Esophagus muscularis mucosa (tissue), 4 donors: ENCODE measurements at regions not wholly inside any gene's neighbourhood (a gene's known extent, or its start where the extent isn't known, plus 50 kb on each side); places are given as distances from the start of the nearest gene placed in this dataset.

Experiments
- DNase-seq: peaks from one replicate; pipeline ENCODE4 v3.0.0-alpha.2; 2017; ENCODE audit errors: extremely low spot score
- H3K27ac ChIP-seq, 4 donors: fragments of 200-600 bp; sonication (generic); replicated peaks in 1 of 4; 1 replicate in 3 of 4; 2 replicates in 1 of 4; pipeline ENCODE4 v1.5.1; 2016 to 2019; ENCODE audit warnings: mild to moderate bottlenecking in 1 of 4
- H3K27me3 ChIP-seq, 4 donors: fragments of 200-600 bp; sonication (generic); one replicate each; pipeline versions ENCODE4 v1.5.1 to v1.6.0; 2016 to 2019
- H3K36me3 ChIP-seq, 4 donors: fragments of 200-600 bp; sonication (generic); one replicate each; pipeline ENCODE4 v1.5.1; 2016 to 2019
- H3K4me1 ChIP-seq, 4 donors: fragments of 200-600 bp; sonication (generic); one replicate each; pipeline ENCODE4 v1.5.1; 2016 to 2019
- H3K4me3 ChIP-seq, 4 donors: fragments of 200-600 bp; sonication (generic); 1 replicate in 2 of 4; 2 replicates in 2 of 4; pipeline ENCODE4 v1.5.1; 2016 to 2019; ENCODE audit warnings: mild to moderate bottlenecking in 4 of 4, moderate library complexity in 1 of 4
- H3K9me3 ChIP-seq, 4 donors: fragments of 200-600 bp; sonication (generic); 1 replicate in 3 of 4; 2 replicates in 1 of 4; pipeline ENCODE4 v1.5.1; 2016 to 2019
- CTCF ChIP-seq, 3 experiments: fragments of 200-600 bp in 2 of 3; fragments of 450-650 bp in 1 of 3; sonication (generic) in 2 of 3; IDR thresholded peaks; one replicate each; pipeline ENCODE4 v1.5.1; 2017 to 2019; ENCODE audit warnings: antibody characterized with exemption in 3 of 3, mild to moderate bottlenecking in 2 of 3, moderate library complexity in 1 of 3
- EP300 ChIP-seq: sonication (generic); formaldehyde crosslinking; IDR thresholded peaks from one replicate; pipeline ENCODE4 v1.6.1; 2017; ENCODE audit warnings: antibody characterized with exemption
- POLR2A ChIP-seq: fragments of 450-650 bp; IDR thresholded peaks from one replicate; pipeline ENCODE4 v1.6.1; 2017; ENCODE audit warnings: antibody characterized with exemption, moderate library complexity, mild to moderate bottlenecking, low read depth
- POLR2AphosphoS5 ChIP-seq, 2 donors: sonication (generic); formaldehyde crosslinking; IDR thresholded peaks; one replicate each; pipeline ENCODE4 v1.6.1; 2017; ENCODE audit warnings: antibody characterized with exemption in 2 of 2
- WGBS: methylation state at CpG from one replicate; pipeline ENCODE4 v1.1.5; 2018; 5-methylcytosine and 5-hydroxymethylcytosine counted together
- intact Hi-C: fragments of 100-400 bp; cut with DNase I; formaldehyde crosslinking; loops from one replicate; pipeline ENCODE4 v1.15.1; 2023

GRCh38 chr7:118094044-118094443 lies 89.9 kb upstream of the LSM8 start:
- Histone ChIP-seq H3K4me1 (no peaks in the 10 kb centered on the region), H3K9me3 (no peaks in the 10 kb centered on the region), H3K27me3 (no peaks in the 10 kb centered on the region), H3K4me3 (no peak overlapping the region), H3K36me3 (no peaks in the 10 kb centered on the region), H3K27ac (no peak overlapping the region)
- WGBS, result 89% methylated on average over 1 of the region's 1 CpG
- no peak for DNase-seq
- TF ChIP-seq EP300, result no peak
- no peak for TF ChIP-seq POLR2A
- no peak for TF ChIP-seq POLR2AphosphoS5 (IDR thresholded peaks at IDR 0.05)
- intact Hi-C loops, result no loop called here

- Histone ChIP-seq H3K9me3 (no peaks in the 10 kb centered on the region), H3K36me3 (no peaks in the 10 kb centered on the region), H3K4me1 (no peaks in the 10 kb centered on the region), H3K27ac (no peak overlapping the region), H3K4me3 (no peak overlapping the region), H3K27me3 (no peaks in the 10 kb centered on the region)
- TF ChIP-seq CTCF (IDR thresholded peaks at IDR 0.05) (peak; percentile 35 to 52 (median 37)), POLR2AphosphoS5 (IDR thresholded peaks at IDR 0.05) (no peak)
- DNase-seq, result no peak
- intact Hi-C loops, result loop anchor here (10.0 kb wide), 1 partner anchor 350 kb away; no protein-coding TSS in a partner anchor
- WGBS, result 6% methylated on average over 2 of the region's 2 CpGs
Measured at GRCh38 chr7:118104812-118105441, 79.0 kb upstream of the LSM8 start.

GRCh38 chr7:118109607-118110006 lies 74.4 kb upstream of the LSM8 start:
- no peaks in the 10 kb centered on the region for H3K9me3 ChIP-seq
- intact Hi-C loops, result loop anchor here (10.0 kb wide), 1 partner anchor 355 kb away; no protein-coding TSS in a partner anchor
- no peaks in the 10 kb centered on the region for H3K4me1 ChIP-seq
- WGBS, result 83% methylated on average over 2 of the region's 2 CpGs
- H3K27me3 ChIP-seq, result no peaks in the 10 kb centered on the region
- no peak overlapping the region for H3K27ac ChIP-seq
- no peak overlapping the region for H3K4me3 ChIP-seq
- DNase-seq, result no peak
- no peaks in the 10 kb centered on the region for H3K36me3 ChIP-seq
- TF ChIP-seq POLR2AphosphoS5 (IDR thresholded peaks at IDR 0.05) (no peak), EP300 (no peak), CTCF (IDR thresholded peaks at IDR 0.05) (no peak), POLR2A (no peak)

- H3K4me3 ChIP-seq, result no peak overlapping the region
- intact Hi-C loops, result no loop called here
- no peak overlapping the region for H3K27ac ChIP-seq
- H3K27me3 ChIP-seq, result no peaks in the 10 kb centered on the region
- H3K36me3 ChIP-seq, result no peaks in the 10 kb centered on the region
- TF ChIP-seq POLR2AphosphoS5 (IDR thresholded peaks at IDR 0.05), result no peak
- no peak for TF ChIP-seq EP300
- DNase-seq, result no peak
- WGBS, result 84% methylated on average over 2 of the region's 2 CpGs
- no peaks in the 10 kb centered on the region for H3K9me3 ChIP-seq
- H3K4me1 ChIP-seq, result no peaks in the 10 kb centered on the region
Measured at GRCh38 chr7:118110178-118110925, 73.6 kb upstream of the LSM8 start.

- no peaks in the 10 kb centered on the region for H3K36me3 ChIP-seq
- DNase-seq, result no peak
- H3K27me3 ChIP-seq, result no peaks in the 10 kb centered on the region
- H3K4me3 ChIP-seq, result no peak overlapping the region
- intact Hi-C loops, result no loop called here
- H3K9me3 ChIP-seq, result no peaks in the 10 kb centered on the region
- 72% methylated on average over 2 of the region's 2 CpGs for WGBS
- H3K4me1 ChIP-seq, result no peaks in the 10 kb centered on the region
- no peak overlapping the region for H3K27ac ChIP-seq
- TF ChIP-seq EP300 (no peak), POLR2A (no peak), CTCF (IDR thresholded peaks at IDR 0.05) (no peak), POLR2AphosphoS5 (IDR thresholded peaks at IDR 0.05) (no peak)
Measured at GRCh38 chr7:118111347-118111746, 72.6 kb upstream of the LSM8 start.
